ENCODE measurements at regions not wholly inside any gene's neighbourhood (a gene's known extent, or its start where the extent isn't known, plus 50 kb on each side); places are given as distances from the start of the nearest gene placed in this dataset.

DNA sequence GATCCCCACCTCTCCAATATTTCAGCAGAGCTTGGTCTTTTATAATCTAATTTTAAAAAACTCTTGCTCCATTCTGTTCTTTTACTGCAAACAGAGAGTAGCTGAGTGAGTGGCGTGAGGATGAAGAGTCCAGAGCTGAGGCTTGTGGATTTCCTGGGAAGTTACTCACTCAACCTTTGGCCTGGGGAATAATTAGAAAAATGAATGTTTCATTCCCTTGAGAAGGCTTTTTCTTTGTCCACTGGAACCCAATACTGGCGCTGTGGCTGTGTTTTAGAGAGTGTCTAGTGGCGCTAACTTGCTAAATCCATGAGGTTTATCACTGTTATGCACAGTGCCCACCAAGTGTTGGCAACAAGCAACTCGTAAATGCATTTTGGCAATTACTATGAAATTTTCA, 251.5 kb downstream of the HIVEP2 start:
- no peak for TF ChIP-seq CBX2 (IDR thresholded peaks at IDR 0.05; ENCODE audit: borderline replicate concordance, low read depth)
- TF ChIP-seq, protein P1, sequence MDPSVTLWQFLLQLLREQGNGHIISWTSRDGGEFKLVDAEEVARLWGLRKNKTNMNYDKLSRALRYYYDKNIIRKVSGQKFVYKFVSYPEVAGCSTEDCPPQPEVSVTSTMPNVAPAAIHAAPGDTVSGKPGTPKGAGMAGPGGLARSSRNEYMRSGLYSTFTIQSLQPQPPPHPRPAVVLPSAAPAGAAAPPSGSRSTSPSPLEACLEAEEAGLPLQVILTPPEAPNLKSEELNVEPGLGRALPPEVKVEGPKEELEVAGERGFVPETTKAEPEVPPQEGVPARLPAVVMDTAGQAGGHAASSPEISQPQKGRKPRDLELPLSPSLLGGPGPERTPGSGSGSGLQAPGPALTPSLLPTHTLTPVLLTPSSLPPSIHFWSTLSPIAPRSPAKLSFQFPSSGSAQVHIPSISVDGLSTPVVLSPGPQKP (IDR thresholded peaks at IDR 0.05; ENCODE audit: low read depth, low read length), result no peak
- TF ChIP-seq CTCF (IDR thresholded peaks at IDR 0.05), result no peak
- no peak for TF ChIP-seq EHMT2 (IDR thresholded peaks at IDR 0.05; ENCODE audit: low read depth)
- TF ChIP-seq SMC3 (IDR thresholded peaks at IDR 0.05), result no peak
- TF ChIP-seq MYC (IDR thresholded peaks at IDR 0.05; ENCODE audit: borderline replicate concordance, low read length), result no peak
- TF ChIP-seq RAD21 (conservative IDR thresholded peaks at IDR 0.05 in 1 of 2, IDR thresholded peaks at IDR 0.05 in 1 of 2), result no peak
- no peak for TF ChIP-seq POLR2A (IDR thresholded peaks at IDR 0.05; ENCODE audit: low read length)
- no peak for TF ChIP-seq KDM1A (IDR thresholded peaks at IDR 0.05; ENCODE audit: low read depth)
- TF ChIP-seq USF2 (IDR thresholded peaks at IDR 0.05), result no peak
- no peak for TF ChIP-seq REST (IDR thresholded peaks at IDR 0.05)
